ENCODE measurements at regions not wholly inside any gene's neighbourhood (a gene's known extent, or its start where the extent isn't known, plus 50 kb on each side); places are given as distances from the start of the nearest gene placed in this dataset.

- TF ChIP-seq ZNF24 (tag by site-specific recombination; IDR thresholded peaks at IDR 0.05) (no peak), BCL11A (tag by site-specific recombination; IDR thresholded peaks at IDR 0.05; ENCODE audit: low read depth) (no peak)
Observed at GRCh38 chr13:94959626-94960025, 247.3 kb upstream of the SOX21 start (continued).

DNA sequence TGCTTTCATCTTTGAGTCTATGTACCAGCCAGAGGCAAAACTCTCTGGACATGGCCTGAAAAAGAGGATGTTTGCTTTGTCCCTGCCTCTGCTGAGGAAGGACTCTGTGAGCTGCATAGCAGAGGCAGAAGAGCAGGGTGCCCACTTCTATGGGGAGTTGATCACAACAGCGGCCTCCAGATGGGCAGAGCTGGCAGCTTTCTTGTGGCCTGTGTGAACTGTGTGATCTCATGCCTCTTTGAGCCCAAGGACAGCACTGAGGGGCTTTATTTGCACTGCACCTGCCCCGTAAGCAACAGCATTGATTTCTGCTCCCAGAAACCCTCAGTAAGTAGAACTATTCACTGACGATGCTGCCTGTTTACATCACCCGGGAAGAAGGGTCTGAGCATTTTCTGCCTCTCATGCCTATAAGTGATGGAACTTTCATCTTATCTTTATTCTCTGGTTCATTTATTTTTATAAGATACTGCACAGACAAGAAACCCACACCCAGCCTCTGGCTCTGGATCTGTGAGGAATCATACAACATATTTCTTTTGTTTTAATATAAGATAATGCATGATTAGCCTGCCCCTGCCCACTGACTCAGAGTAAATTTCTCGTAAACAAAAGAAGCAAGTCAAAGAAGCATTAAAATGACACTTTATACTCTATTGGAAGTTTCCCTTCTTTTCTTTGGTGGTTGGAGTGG, 244.2 kb upstream of the SOX21 start:
- Histone ChIP-seq H3K4me1 (ENCODE audit: control insufficient read depth, insufficient read depth, low read length) (no peaks in the 10 kb centered on the region), H3K36me3 (ENCODE audit: control insufficient read depth in 2 of 2, insufficient read depth in 1 of 2, low read length in 2 of 2) (no peaks in the 10 kb centered on the region), H3K4me3 (ENCODE audit: low read depth, low read length) (no peak overlapping the region), H3K9me3 (ENCODE audit: control insufficient read depth, insufficient read depth, low read depth, low read length) (no peaks in the 10 kb centered on the region), H3K27ac (ENCODE audit: extremely low read depth, low read depth, low read length) (no peak overlapping the region)
- no peak for TF ChIP-seq ZNF488 (tag by site-specific recombination; IDR thresholded peaks at IDR 0.05)
- TF ChIP-seq KLF1 (tag by site-specific recombination; IDR thresholded peaks at IDR 0.05): no peak
- no peak for TF ChIP-seq ZNF311 (tag by site-specific recombination; IDR thresholded peaks at IDR 0.05; ENCODE audit: borderline replicate concordance)
- TF ChIP-seq INSM2 (tag by site-specific recombination; IDR thresholded peaks at IDR 0.05): no peak
- no peak for TF ChIP-seq PRDM1 (tag by site-specific recombination; IDR thresholded peaks at IDR 0.05)
- no peak for TF ChIP-seq ZBTB8A (tag by site-specific recombination; IDR thresholded peaks at IDR 0.05)
- TF ChIP-seq, protein P1, sequence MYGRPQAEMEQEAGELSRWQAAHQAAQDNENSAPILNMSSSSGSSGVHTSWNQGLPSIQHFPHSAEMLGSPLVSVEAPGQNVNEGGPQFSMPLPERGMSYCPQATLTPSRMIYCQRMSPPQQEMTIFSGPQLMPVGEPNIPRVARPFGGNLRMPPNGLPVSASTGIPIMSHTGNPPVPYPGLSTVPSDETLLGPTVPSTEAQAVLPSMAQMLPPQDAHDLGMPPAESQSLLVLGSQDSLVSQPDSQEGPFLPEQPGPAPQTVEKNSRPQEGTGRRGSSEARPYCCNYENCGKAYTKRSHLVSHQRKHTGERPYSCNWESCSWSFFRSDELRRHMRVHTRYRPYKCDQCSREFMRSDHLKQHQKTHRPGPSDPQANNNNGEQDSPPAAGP (tag by site-specific recombination; IDR thresholded peaks at IDR 0.05): no peak
- no peak for TF ChIP-seq ZNF274 (IDR thresholded peaks at IDR 0.05; ENCODE audit: low read length)
- no peak for TF ChIP-seq ZNF274 (tag by site-specific recombination; IDR thresholded peaks at IDR 0.05; ENCODE audit: borderline replicate concordance)
- TF ChIP-seq, protein P2, sequence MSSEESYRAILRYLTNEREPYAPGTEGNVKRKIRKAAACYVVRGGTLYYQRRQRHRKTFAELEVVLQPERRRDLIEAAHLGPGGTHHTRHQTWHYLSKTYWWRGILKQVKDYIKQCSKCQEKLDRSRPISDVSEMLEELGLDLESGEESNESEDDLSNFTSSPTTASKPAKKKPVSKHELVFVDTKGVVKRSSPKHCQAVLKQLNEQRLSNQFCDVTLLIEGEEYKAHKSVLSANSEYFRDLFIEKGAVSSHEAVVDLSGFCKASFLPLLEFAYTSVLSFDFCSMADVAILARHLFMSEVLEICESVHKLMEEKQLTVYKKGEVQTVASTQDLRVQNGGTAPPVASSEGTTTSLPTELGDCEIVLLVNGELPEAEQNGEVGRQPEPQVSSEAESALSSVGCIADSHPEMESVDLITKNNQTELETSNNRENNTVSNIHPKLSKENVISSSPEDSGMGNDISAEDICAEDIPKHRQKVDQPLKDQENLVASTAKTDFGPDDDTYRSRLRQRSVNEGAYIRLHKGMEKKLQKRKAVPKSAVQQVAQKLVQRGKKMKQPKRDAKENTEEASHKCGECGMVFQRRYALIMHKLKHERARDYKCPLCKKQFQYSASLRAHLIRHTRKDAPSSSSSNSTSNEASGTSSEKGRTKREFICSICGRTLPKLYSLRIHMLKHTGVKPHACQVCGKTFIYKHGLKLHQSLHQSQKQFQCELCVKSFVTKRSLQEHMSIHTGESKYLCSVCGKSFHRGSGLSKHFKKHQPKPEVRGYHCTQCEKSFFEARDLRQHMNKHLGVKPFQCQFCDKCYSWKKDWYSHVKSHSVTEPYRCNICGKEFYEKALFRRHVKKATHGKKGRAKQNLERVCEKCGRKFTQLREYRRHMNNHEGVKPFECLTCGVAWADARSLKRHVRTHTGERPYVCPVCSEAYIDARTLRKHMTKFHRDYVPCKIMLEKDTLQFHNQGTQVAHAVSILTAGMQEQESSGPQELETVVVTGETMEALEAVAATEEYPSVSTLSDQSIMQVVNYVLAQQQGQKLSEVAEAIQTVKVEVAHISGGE (tag by site-specific recombination; conservative IDR thresholded peaks at IDR 0.05; ENCODE audit: low read depth): no peak
- TF ChIP-seq ZNF23 (tag by site-specific recombination; IDR thresholded peaks at IDR 0.05; ENCODE audit: borderline replicate concordance): no peak
- no peak for TF ChIP-seq ZNF707 (tag by site-specific recombination; IDR thresholded peaks at IDR 0.05)
- no peak for TF ChIP-seq ZNF677 (tag by site-specific recombination; IDR thresholded peaks at IDR 0.05)
- TF ChIP-seq ZNF544 (tag by site-specific recombination; IDR thresholded peaks at IDR 0.05): no peak
- no peak for TF ChIP-seq ZBTB1 (tag by site-specific recombination; IDR thresholded peaks at IDR 0.05)
- no peak for TF ChIP-seq SP2 (tag by site-specific recombination; IDR thresholded peaks at IDR 0.05)
- ChIA-PET CTCF (no interaction called here), POLR2A (interaction anchor here (1.0 kb wide), 1 partner anchor 11 kb away, joined by 4 read pairs; no protein-coding TSS in a partner anchor)

Data from HEK293 (cell line).